Hippocampal formation (tissue), 2 donors: ENCODE measurements at regions not wholly inside any gene's neighbourhood (a gene's known extent, or its start where the extent isn't known, plus 50 kb on each side); places are given as distances from the start of the nearest gene placed in this dataset.

ENCODE experiments used
- DNase-seq, 2 donors: peaks; one replicate each; lab custom pipeline; 2025; lab: John Stamatoyannopoulos, UW

GRCh38 chr20:10921491-10922010 is 247.8 kb upstream of the JAG1 start:
- DNase-seq: no peak

- DNase-seq: no peak
Observed at GRCh38 chr20:10922506-10922905, 248.7 kb upstream of the JAG1 start.

- no peak for DNase-seq
Observed at GRCh38 chr20:10922941-10923340, 249.1 kb upstream of the JAG1 start.

GRCh38 chr20:10924644-10925201 is 250.9 kb upstream of the JAG1 start:
- DNase-seq: no peak

- DNase-seq: no peak
Observed at GRCh38 chr20:10925767-10926166, 252.0 kb upstream of the JAG1 start.

GRCh38 chr20:10927011-10927583 is 253.3 kb upstream of the JAG1 start:
- DNase-seq: no peak

GRCh38 chr20:10927936-10928840 is 254.4 kb upstream of the JAG1 start:
- no peak for DNase-seq

- no peak for DNase-seq
Observed at GRCh38 chr20:10928841-10929421, 255.1 kb upstream of the JAG1 start.

GRCh38 chr20:10935658-10936402 is 262.0 kb upstream of the JAG1 start:
- no peak for DNase-seq

- DNase-seq: no peak
Observed at GRCh38 chr20:10936786-10937185, 263.0 kb upstream of the JAG1 start.

GRCh38 chr20:10939331-10939941 is 265.6 kb upstream of the JAG1 start:
- DNase-seq: no peak

- no peak for DNase-seq
Observed at GRCh38 chr20:10940941-10941340, 267.1 kb upstream of the JAG1 start.

GRCh38 chr20:10943686-10944265 is 270.0 kb upstream of the JAG1 start:
- DNase-seq: no peak

- no peak for DNase-seq
Observed at GRCh38 chr20:10946124-10946880, 272.5 kb upstream of the JAG1 start.

- no peak for DNase-seq
Observed at GRCh38 chr20:10947726-10948125, 273.9 kb upstream of the JAG1 start.

- no peak for DNase-seq
Observed at GRCh38 chr20:10949930-10950783, 276.4 kb upstream of the JAG1 start.

GRCh38 chr20:10951216-10951615 is 277.4 kb upstream of the JAG1 start:
- DNase-seq: no peak

- DNase-seq: no peak
Observed at GRCh38 chr20:10951904-10952303, 278.1 kb upstream of the JAG1 start.

- no peak for DNase-seq
Observed at GRCh38 chr20:10953437-10953836, 279.6 kb upstream of the JAG1 start.
